GM18907 (cell line): ENCODE measurements at regions not wholly inside any gene's neighbourhood (a gene's known extent, or its start where the extent isn't known, plus 50 kb on each side); places are given as distances from the start of the nearest gene placed in this dataset.
"Not testable (repeated sequence)": the region's sequence is repeated elsewhere in the genome, so short reads cannot be mapped to it uniquely, and the experiment has no call there.

Experiments used
- ATAC-seq: cut with Tn5 transposase; IDR thresholded peaks from one replicate; pipeline ENCODE4 v1.9.1; 2021; ENCODE audit warnings: mild to moderate bottlenecking, moderate library complexity; ENCODE audit not compliant: unreplicated experiment

DNA sequence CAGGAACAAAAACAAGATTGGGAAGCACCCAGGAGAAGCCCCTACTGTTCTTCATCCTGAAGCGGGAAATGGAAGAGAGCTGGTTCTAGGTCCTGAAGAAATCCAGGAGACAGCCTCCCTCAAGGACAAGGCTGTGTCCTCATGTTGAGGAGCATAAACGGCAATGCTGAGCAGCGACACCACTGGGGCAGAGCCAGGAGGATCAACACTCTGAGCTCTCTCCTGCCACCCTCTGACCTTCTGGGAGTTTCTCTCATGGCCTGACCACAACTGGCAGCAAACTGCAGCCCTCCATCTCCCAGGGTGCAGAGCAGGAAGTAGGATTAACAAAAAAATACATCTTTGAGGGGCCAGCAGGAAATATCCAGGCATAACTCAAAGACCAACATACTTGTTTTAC is 1292.2 kb upstream of the TMEM132C start:
- ATAC-seq: no peak

DNA sequence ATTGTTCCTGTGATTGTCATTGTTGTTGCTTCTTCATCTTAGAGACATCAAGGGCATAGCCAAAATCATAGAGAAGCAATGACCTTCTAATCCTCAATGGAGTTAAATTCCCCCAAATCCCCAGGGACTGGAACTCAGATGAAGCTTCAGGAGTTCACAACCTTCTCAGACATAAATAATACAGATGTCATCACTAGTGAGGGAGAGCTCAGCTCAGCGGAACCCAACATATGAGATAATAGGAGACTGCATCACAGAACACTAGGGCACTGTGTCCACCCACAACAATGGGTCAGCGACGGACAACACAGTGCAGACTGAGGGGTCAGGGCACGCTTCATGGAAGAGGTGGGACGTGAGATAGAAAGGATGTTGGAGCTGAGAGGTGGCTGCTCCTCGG is 1290.4 kb upstream of the TMEM132C start:
- no peak for ATAC-seq

DNA sequence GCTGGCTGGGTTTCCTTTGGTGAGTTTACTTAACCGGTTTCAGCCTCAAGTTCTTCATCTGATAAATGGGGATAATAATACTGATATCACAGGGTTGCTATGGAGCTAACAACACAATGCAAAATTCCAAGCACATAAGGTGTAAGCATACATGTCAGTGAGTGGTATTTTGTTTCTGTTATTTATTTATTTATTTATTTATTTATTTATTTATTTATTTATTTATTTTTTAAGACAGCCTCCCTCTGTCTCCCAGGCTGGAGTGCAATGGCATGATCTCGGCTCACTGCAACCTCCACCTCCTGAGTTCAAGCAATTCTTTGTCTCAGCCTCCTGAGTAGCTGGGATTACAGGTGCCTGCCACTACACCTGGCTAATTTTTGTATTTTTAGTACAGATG is 1287.4 kb upstream of the TMEM132C start:
- not testable (repeated sequence) for ATAC-seq

DNA sequence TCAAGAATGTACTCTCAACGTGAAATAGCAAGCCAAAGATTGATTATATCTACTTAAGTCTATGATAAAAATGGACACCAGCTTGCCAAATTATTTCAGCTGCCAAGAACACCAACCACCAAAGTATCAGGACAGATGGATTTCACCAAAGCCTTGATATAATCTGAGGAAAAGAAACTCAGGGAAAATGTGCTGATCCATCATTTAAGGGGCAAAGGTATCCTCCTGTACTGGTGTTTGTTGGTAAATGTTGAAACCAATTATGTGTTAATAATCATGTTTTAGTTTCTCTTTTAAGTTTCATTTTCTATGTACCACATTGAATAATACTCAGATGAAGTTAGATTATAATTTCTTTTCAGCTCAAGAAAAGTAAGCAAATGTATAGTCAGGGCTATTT is 1284.3 kb upstream of the TMEM132C start:
- no peak for ATAC-seq

GRCh38 chr12:126983735-126984134 is 1283.2 kb upstream of the TMEM132C start:
- ATAC-seq: not testable (repeated sequence)

DNA sequence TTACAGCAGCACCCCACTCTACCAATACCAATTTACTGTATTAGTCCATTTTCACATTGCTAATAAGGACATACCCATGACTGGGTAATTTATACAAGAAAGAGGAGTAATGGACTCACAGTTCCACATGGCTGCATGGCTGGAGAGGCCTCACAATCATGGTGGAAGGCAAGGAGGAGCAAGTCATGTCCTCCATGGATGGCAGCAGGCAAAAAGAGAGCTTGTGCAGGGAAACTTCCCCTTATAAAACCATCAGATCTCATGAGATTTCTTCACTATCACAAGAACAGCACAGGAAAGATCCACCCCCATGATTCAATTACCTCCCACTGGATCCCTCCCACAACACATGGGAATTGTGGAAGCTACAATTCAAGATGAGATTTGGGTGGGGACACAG is 1281.3 kb upstream of the TMEM132C start:
- ATAC-seq: not testable (repeated sequence)

GRCh38 chr12:126989532-126989931 is 1277.4 kb upstream of the TMEM132C start:
- no peak for ATAC-seq

DNA sequence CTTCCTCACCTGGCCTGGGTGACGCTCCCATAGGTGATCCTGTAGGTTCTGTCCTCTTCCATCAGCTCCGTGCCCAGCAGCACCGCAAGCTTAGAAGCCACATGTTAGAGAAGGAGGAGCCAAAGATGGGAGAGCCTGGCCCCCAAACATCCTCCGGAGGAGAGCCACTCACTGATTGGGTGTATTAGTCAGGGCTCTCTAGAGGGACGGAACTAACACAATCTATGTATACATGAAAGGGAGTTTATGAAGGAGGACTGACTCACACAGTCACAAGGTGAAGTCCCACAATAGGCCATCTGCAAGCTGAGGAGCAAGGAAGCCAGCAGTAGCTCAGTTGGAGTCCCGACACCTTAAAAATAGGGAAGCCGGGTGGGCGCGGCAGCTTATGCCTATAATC is 1273.1 kb upstream of the TMEM132C start:
- no peak for ATAC-seq

DNA sequence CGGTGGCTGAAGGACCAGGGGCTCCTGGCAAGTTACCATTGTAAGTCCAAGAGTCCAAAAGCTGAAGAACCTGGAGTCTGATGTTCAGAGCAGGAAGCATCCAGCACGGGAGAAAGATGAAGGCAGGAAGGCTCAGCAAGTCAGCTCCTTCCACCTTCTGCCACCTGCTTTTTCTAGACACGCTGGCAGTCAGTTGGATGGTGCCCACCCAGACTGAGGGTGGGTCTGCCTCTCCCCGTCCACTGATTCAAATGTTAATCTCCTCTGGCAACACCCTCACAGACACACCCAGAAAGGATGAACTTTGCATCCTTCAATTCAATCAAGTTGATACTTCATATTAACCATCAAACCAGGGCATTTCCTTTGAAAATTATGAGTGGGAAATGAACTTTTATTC is 1272.4 kb upstream of the TMEM132C start:
- no peak for ATAC-seq

GRCh38 chr12:126998031-126998430 is 1268.9 kb upstream of the TMEM132C start:
- ATAC-seq: no peak

GRCh38 chr12:126998747-126999285 is 1268.2 kb upstream of the TMEM132C start:
- no peak for ATAC-seq

DNA sequence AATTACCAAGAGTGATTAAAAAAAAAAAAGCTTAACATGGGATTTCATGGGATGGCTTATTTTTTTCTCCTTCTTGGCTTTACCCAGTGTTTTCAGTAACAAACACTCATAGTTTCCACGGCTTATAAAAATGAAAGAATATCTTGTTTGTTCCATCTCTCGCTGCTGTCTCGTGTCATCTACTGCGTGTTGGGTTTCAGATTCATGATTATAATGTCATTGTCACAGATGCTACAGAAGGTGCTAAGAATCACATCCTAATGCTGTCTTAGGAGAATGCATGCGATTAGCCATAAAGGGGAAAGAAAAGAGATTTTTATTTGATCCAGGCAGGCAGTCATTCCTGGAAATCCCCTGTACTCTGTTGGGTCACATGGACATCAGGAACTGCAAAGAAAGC is 1267.6 kb upstream of the TMEM132C start:
- no peak for ATAC-seq

GRCh38 chr12:127005406-127005805 is 1261.6 kb upstream of the TMEM132C start:
- no peak for ATAC-seq

DNA sequence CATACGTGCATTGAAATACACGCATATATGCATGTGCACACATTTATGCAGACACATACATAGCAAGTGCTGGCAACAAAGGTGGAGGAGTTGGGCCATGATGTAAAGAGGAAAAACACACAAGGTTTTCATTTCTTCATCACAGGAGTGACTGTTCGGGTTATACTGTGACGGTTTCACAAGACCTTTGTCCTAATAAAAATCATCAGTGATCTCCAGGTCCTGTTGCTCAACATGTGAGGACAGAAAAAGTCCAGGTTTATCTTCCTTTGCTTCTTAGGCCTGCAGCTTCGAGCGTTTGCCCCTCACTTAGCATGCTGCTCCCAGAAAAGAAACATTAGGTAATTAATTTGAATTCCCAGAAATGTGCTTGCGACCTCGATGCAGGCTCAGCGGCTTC is 1260.0 kb upstream of the TMEM132C start:
- ATAC-seq: no peak

GRCh38 chr12:127008755-127009403 is 1258.1 kb upstream of the TMEM132C start:
- no peak for ATAC-seq

DNA sequence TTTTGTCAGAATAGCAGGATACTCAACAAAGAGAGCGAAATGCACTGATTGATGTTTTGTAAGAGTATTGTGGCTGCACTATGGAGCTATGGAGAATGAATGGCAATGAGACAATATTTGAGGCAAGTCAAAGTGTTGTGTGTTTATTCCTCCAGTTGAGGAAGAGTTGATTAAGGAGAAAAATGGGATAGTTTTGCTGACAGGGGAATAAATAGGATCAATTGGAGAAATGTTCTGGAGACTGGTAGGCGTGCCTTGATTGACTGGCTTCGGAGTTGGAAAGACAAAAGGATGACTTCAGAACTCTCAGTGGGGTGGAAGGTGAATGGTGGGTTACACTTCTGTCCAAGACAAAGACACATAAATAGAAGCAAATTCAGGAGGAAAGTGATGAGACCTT is 1254.9 kb upstream of the TMEM132C start:
- ATAC-seq: no peak

- no peak for ATAC-seq
Observed at GRCh38 chr12:127013197-127013596, 1253.8 kb upstream of the TMEM132C start.

DNA sequence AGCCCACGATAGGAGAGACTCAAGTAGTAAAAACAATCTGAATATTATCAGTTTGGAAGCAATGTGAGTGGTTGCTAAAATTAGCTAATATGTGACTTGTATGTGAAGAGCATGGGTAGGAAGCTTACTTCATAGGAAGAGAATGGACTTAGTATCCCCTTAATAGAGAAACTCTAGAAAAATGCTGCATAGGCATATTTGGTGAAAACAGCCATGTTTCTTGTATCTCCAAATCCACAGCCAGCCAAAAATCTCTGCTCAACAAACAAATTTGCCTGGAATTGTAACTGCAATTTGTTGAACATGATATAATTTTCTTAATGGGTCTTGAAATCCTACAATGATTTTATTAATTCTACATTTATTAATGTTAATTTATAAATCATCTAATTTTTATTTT is 1252.9 kb upstream of the TMEM132C start:
- no peak for ATAC-seq

DNA sequence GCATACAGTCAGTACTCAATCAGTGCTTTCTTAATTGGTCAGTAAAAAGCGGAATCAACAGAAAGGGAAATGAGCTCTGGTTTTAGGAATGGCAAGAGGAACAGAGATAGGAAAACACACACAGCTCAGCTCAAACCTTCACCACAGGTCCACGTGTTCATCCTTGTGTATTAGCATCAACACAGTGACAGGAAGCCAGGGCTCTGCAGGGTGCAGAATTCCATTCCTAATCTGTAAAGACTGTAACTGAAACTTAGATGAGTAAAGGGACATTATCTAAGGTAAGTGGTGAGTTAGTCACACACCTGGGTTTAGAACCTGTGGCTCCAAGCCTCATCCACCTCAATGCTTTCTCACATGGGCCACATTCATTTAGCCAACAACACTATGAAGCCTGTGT is 1242.2 kb upstream of the TMEM132C start:
- ATAC-seq: no peak

DNA sequence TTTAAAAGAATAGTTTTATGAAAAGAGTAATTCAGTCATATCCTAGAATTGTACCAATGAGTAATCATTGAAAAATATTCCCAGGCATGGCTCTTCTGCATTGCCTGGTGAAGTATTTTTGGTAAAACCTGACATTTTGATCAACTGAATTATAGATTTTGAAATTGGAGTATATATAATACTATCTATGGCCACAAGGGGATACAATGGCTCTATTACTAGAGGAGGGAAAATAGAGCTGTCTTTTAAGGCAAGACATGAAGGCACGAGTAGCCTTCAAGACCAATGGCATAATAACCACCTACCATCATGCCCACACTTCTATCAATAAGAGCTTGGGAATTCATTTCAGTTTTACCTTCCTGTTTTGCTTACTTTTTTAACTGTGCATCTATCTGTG is 1241.4 kb upstream of the TMEM132C start:
- no peak for ATAC-seq

- no peak for ATAC-seq
Observed at GRCh38 chr12:127035011-127035879, 1231.7 kb upstream of the TMEM132C start.

- no peak for ATAC-seq
Observed at GRCh38 chr12:127038152-127038551, 1228.8 kb upstream of the TMEM132C start.
